HG02588 (cell line): ENCODE measurements at regions not wholly inside any gene's neighbourhood (a gene's known extent, or its start where the extent isn't known, plus 50 kb on each side); places are given as distances from the start of the nearest gene placed in this dataset.
"Not testable (repeated sequence)": the region's sequence is repeated elsewhere in the genome, so short reads cannot be mapped to it uniquely, and the experiment has no call there.

Experiments
- ATAC-seq: cut with Tn5 transposase; IDR thresholded peaks from one replicate; pipeline ENCODE4 v1.9.1; 2021; ENCODE audit warnings: mild to moderate bottlenecking, moderate library complexity; ENCODE audit not compliant: unreplicated experiment

DNA sequence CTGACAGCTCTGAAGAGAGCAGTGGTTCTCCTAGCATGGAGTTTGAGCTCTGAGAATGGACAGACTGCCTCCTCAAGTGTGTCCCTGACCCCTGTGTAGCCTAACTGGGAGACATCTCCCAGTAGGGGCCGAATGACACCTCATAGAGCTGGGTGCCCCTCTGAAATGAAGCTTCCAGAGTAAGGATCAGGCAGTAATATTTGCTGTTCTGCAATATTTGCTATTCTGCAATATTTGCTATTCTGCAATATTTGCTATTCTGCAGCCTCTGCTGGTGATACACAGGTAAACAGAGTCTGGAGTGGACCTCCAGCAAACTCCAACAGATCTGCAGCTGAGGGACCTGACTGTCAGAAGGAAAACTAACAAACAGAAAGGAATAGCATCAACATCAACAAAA, 105.5 kb downstream of the BUD13 start:
- ATAC-seq = not testable (repeated sequence)

DNA sequence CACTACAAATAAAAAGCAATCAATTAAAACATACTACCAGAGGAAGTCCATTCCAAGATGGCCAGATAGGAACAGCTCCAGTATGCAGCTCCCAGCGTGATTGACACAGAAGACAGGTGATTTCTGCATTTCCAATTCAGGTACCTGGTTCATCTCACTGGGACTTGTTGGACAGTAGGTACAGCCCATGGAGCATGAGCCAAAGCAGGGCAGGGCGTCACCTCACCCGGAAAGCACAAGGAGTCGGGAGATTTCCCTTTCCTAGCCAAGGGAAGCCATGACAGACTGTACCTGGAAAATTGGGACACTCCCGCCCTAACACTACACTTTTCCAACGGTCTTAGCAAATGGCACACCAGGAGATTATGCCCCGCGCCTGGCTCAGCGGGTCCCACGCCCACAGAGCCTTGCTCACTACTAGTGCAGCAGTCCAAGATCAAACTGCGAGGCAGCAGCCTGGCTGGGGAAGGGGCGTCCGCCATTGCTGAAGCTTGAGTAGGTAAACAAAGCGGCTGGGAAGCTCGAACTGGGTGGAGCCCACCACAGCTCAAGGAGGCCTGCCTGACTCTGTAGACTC, 106.0 kb downstream of the BUD13 start:
- ATAC-seq = not testable (repeated sequence)

- no peak for ATAC-seq
Observed at GRCh38 chr11:116665523-116665922, 107.3 kb downstream of the BUD13 start.

DNA sequence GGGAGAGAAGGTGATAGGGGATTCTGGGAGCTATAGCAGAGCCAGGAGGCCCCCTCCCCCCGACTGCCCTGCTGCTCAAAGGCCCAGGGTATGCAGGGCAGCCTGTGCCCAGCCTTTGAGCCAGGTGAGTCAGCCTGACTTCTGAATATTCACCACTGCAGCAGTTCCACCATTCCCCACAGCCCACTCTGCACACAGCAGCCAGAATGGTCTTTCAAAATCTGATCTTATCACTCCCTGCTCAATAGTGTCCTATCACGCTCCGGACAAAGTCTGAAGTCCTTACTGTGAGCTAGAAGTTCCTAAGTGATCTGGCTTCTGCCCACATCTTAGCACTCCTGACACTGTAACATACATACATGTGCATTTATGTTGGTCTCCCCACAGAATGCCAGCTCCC, 111.7 kb downstream of the BUD13 start:
- no peak for ATAC-seq

DNA sequence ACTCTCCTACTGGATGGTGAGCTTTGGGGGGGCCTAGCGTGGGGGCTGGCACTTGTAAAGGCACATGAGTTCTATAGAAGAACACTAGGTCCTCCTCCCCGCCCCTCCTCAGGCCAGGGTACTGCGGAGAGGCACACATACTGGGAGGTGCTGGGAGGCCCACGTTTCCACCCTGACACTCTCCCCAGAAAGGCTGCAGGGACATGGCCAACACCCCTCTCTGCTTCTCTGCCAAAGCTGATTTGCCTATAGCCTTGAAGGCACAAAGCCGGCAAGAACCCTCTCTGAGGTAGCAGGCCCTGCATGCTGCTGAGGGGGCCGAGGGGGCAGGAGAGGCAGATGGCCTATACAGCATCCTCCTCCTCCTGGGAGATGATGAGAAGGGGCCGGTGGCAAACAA, 112.8 kb downstream of the BUD13 start:
- ATAC-seq = no peak

GRCh38 chr11:116658876-116659535, 113.8 kb downstream of the BUD13 start:
- no peak for ATAC-seq

- no peak for ATAC-seq
Observed at GRCh38 chr11:116657842-116658825, 114.7 kb downstream of the BUD13 start.

- no peak for ATAC-seq
Observed at GRCh38 chr11:116656011-116656410, 116.8 kb downstream of the BUD13 start.

DNA sequence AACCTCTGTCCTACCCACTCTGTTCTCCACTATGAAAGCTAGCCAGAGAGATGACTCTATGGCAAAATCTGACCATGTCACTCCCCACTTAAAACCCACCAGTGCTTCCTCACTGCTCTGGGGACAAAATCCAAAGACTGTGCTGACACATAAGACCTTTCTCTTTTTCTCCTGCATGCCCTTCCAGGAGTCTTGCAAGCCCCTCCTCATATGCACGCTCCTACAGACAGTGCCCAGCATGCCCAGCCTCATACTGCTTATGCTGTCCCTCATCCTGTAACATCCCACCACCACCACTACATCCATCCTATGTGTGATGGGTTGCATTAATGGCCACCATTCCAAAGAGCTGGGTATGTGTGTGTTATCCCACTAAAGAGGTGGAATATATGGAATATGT, 118.3 kb downstream of the BUD13 start:
- no peak for ATAC-seq

GRCh38 chr11:116653206-116653605, 119.6 kb downstream of the BUD13 start:
- ATAC-seq = no peak

DNA sequence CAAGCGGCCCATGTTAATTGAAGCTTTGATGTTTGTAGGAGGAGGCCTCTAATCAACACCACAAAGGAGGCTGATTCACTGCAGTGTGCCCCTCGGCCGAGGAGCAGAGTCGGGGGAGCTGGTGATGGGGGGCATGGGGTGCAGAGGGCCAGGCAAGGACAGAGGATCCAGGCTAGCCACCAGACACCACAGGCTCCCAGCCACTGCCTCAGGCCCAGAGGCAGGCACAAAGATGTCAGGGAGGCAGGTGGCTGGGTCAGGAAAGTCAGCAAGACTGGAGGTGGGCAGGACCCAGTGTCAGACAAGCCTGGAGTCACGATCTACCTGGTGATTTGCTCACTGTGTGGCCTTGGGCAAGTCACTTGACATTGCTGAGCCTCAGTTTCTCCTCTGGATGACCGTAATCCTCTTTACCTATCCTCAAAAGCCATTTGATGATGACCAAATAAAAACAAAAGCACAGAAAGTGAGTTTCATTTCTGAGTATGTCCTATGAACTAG, 121.0 kb downstream of the BUD13 start:
- no peak for ATAC-seq

- ATAC-seq = no peak
Observed at GRCh38 chr11:116651098-116651736, 121.6 kb downstream of the BUD13 start.

DNA sequence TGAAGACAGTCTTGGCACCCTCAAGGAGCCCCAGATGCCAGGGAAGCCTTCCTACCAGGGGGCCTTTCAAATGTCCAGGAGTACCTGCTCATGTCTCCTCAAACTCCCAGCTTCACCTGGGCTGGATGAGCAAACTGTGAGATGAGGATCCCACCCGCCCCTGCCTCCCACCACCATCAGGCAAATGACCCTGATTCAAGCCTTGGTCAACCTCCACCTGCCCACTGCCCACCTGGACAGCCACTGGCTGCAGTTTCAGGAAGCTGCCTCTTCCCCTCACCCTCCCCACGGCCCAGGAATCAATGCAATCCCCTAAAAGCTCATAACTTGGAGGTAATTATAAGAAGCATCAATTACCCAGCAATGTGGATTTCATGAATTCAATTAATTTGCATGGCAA, 122.7 kb downstream of the BUD13 start:
- ATAC-seq = no peak

- no peak for ATAC-seq
Observed at GRCh38 chr11:116649268-116649667, 123.5 kb downstream of the BUD13 start.

GRCh38 chr11:116648247-116649174, 124.3 kb downstream of the BUD13 start:
- ATAC-seq = no peak

- ATAC-seq = no peak
Observed at GRCh38 chr11:116647305-116648080, 125.3 kb downstream of the BUD13 start.

- ATAC-seq = no peak
Observed at GRCh38 chr11:116646191-116646590, 126.6 kb downstream of the BUD13 start.

DNA sequence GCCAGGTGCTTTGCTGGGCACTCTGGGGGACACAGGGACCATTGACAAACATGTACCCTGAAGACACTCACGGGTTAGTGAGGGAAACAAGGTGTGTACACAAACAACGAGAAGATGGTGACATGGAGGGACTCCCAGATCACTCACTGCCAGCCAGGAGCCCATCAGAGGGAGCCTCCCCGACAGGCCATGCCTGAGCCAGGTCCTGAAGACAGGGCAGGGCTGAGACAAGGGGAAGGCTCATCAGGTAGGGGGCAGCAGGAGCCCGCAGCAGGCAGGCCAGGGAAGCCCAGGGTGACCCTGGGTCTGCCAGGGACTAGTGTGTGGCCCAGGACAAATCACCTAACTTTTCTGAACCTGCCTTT, 127.9 kb downstream of the BUD13 start:
- ATAC-seq = no peak

- ATAC-seq = no peak
Observed at GRCh38 chr11:116644201-116644940, 128.4 kb downstream of the BUD13 start.
